ENCODE measurements at regions not wholly inside any gene's neighbourhood (a gene's known extent, or its start where the extent isn't known, plus 50 kb on each side); places are given as distances from the start of the nearest gene placed in this dataset.

GRCh38 chr12:89976866-89977265 lies 268.2 kb upstream of the ATP2B1 start:
- no peak for TF ChIP-seq CTCF (IDR thresholded peaks at IDR 0.05)
- no peaks in the 10 kb centered on the region for H3K9me3 ChIP-seq
- ATAC-seq (no peak), DNase-seq (no peak)
- no peak overlapping the region for H3K27ac ChIP-seq
- H3K27me3 ChIP-seq, result no peaks in the 10 kb centered on the region
- no peak overlapping the region for H3K4me3 ChIP-seq
- no peaks in the 10 kb centered on the region for H3K4me1 ChIP-seq
- intact Hi-C loops (cut with DNase I), result no loop called here
- H3K36me3 ChIP-seq, result no peaks in the 10 kb centered on the region

GRCh38 chr12:89975574-89975973 lies 266.9 kb upstream of the ATP2B1 start:
- Histone ChIP-seq H3K36me3 (no peaks in the 10 kb centered on the region), H3K4me1 (no peaks in the 10 kb centered on the region), H3K27me3 (no peaks in the 10 kb centered on the region), H3K9me3 (no peaks in the 10 kb centered on the region), H3K27ac (no peak overlapping the region), H3K4me3 (no peak overlapping the region)
- intact Hi-C loops (cut with DNase I), result no loop called here
- no peak for TF ChIP-seq CTCF (IDR thresholded peaks at IDR 0.05)
- ATAC-seq (no peak), DNase-seq (no peak)

GRCh38 chr12:89971880-89972279 lies 263.2 kb upstream of the ATP2B1 start:
- Histone ChIP-seq H3K9me3 (no peaks in the 10 kb centered on the region), H3K27ac (no peak overlapping the region), H3K4me3 (no peak overlapping the region), H3K27me3 (no peaks in the 10 kb centered on the region), H3K36me3 (no peaks in the 10 kb centered on the region), H3K4me1 (no peaks in the 10 kb centered on the region)
- DNase-seq, result peak in 1 of 4 donors; percentile 52
- peak; percentile 66 for ATAC-seq
- no peak for TF ChIP-seq CTCF (IDR thresholded peaks at IDR 0.05)
- intact Hi-C loops (cut with DNase I), result no loop called here

GRCh38 chr12:89970722-89971121 lies 262.1 kb upstream of the ATP2B1 start:
- H3K27ac ChIP-seq, result no peak overlapping the region
- no peaks in the 10 kb centered on the region for H3K9me3 ChIP-seq
- H3K27me3 ChIP-seq, result no peaks in the 10 kb centered on the region
- no peak overlapping the region for H3K4me3 ChIP-seq
- no peak for TF ChIP-seq CTCF (IDR thresholded peaks at IDR 0.05)
- DNase-seq (no peak), ATAC-seq (no peak)
- no peaks in the 10 kb centered on the region for H3K4me1 ChIP-seq
- no peaks in the 10 kb centered on the region for H3K36me3 ChIP-seq
- intact Hi-C loops (cut with DNase I), result no loop called here

- Histone ChIP-seq H3K36me3 (no peaks in the 10 kb centered on the region), H3K4me3 (no peak overlapping the region), H3K4me1 (no peaks in the 10 kb centered on the region), H3K27me3 (no peaks in the 10 kb centered on the region), H3K27ac (no peak overlapping the region), H3K9me3 (no peaks in the 10 kb centered on the region)
- DNase-seq (no peak), ATAC-seq (peak; percentile 86)
- TF ChIP-seq CTCF (IDR thresholded peaks at IDR 0.05), result no peak
- intact Hi-C loops (cut with DNase I), result no loop called here
Observed at GRCh38 chr12:89969093-89969492, 260.5 kb upstream of the ATP2B1 start.

Data from left lung (tissue), 4 donors.